ENCODE measurements at regions not wholly inside any gene's neighbourhood (a gene's known extent, or its start where the extent isn't known, plus 50 kb on each side); places are given as distances from the start of the nearest gene placed in this dataset.
"Not testable (repeated sequence)": the region's sequence is repeated elsewhere in the genome, so short reads cannot be mapped to it uniquely, and the experiment has no call there.

GRCh38 chr12:31220633-31221550 lies 105.1 kb downstream of the SINHCAF start:
- no peak for TF ChIP-seq CTCF (IDR thresholded peaks at IDR 0.05; ENCODE audit: extremely low read depth, missing control alignments)
- no peak for DNase-seq (ENCODE audit: low spot score)

GRCh38 chr12:31221551-31221945 lies 104.4 kb downstream of the SINHCAF start:
- no peak for DNase-seq (ENCODE audit: low spot score)

GRCh38 chr12:31222620-31223222 lies 103.2 kb downstream of the SINHCAF start:
- DNase-seq (ENCODE audit: low spot score): no peak

More at GRCh38 chr12:31221551-31221945, 104.4 kb downstream of the SINHCAF start:
- TF ChIP-seq CTCF (IDR thresholded peaks at IDR 0.05; ENCODE audit: extremely low read depth, missing control alignments): no peak

GRCh38 chr12:31223640-31224039 lies 102.3 kb downstream of the SINHCAF start:
- not testable (repeated sequence) for DNase-seq (ENCODE audit: low spot score)

More at GRCh38 chr12:31222620-31223222, 103.2 kb downstream of the SINHCAF start:
- no peak for TF ChIP-seq CTCF (IDR thresholded peaks at IDR 0.05; ENCODE audit: extremely low read depth, missing control alignments)

GRCh38 chr12:31224768-31225448 lies 101.0 kb downstream of the SINHCAF start:
- no peak for DNase-seq (ENCODE audit: low spot score)
- TF ChIP-seq CTCF (IDR thresholded peaks at IDR 0.05; ENCODE audit: extremely low read depth, missing control alignments): no peak

- no peak for DNase-seq (ENCODE audit: low spot score)
- TF ChIP-seq CTCF (IDR thresholded peaks at IDR 0.05; ENCODE audit: extremely low read depth, missing control alignments): no peak
These were observed 100.1 kb downstream of the SINHCAF start for GRCh38 chr12:31225656-31226535.

- DNase-seq (ENCODE audit: low spot score): no peak
These were observed 99.3 kb downstream of the SINHCAF start for GRCh38 chr12:31226639-31227038.

More at GRCh38 chr12:31226639-31227038, 99.3 kb downstream of the SINHCAF start:
- no peak for TF ChIP-seq CTCF (IDR thresholded peaks at IDR 0.05; ENCODE audit: extremely low read depth, missing control alignments)

All from GM20000 (cell line).